OCI-LY3 (cell line): ENCODE measurements at regions not wholly inside any gene's neighbourhood (a gene's known extent, or its start where the extent isn't known, plus 50 kb on each side); places are given as distances from the start of the nearest gene placed in this dataset.

Source experiments
- CTCF ChIP-seq: fragments of 200-600, 300-600 bp; sonication (generic); IDR thresholded peaks from 2 replicates; pipeline ENCODE4 v1.5.1; 2014; ENCODE audit warnings: antibody characterized with exemption, low read length, low read depth
- EZH2phosphoT487 ChIP-seq: fragments of 200-600 bp; shearing (Covaris generic); IDR thresholded peaks from 2 replicates; pipeline ENCODE4 v1.6.1; 2018; ENCODE audit warnings: antibody characterized with exemption, mixed run types, low read depth

- TF ChIP-seq CTCF (no peak), EZH2phosphoT487 (no peak)
Observed at GRCh38 chrX:10296576-10296975, 139.8 kb downstream of the CLCN4 start.
